ENCODE measurements at regions not wholly inside any gene's neighbourhood (a gene's known extent, or its start where the extent isn't known, plus 50 kb on each side); places are given as distances from the start of the nearest gene placed in this dataset.
"Not testable (repeated sequence)": the region's sequence is repeated elsewhere in the genome, so short reads cannot be mapped to it uniquely, and the experiment has no call there.

- DNase-seq (ENCODE audit: low read depth) = peak; percentile 13
These were observed 149.1 kb upstream of the TRPM3 start for GRCh38 chr9:71270554-71270953.

DNA sequence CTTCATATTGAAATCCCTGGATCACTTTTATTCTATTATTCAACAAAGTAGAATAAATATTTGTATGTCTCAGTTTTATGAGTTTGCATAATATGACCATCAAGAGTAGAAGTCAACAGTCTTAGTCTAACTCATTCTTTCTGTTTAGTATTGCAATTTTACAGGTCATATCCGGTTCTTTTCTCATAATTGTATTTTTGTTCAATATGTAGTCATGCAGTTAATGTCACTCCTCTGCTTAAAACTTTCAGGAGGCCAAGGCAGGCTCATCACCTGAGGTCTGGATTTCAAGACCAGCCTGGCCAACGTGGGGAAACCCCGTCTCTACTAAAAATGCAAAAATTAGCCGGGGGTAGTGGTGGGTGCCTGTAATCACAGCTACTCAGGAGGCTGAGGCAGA, 148.4 kb upstream of the TRPM3 start:
- no peak for DNase-seq (ENCODE audit: low read depth)

- DNase-seq (ENCODE audit: low read depth) = no peak
These were observed 147.6 kb upstream of the TRPM3 start for GRCh38 chr9:71268871-71269635.

DNA sequence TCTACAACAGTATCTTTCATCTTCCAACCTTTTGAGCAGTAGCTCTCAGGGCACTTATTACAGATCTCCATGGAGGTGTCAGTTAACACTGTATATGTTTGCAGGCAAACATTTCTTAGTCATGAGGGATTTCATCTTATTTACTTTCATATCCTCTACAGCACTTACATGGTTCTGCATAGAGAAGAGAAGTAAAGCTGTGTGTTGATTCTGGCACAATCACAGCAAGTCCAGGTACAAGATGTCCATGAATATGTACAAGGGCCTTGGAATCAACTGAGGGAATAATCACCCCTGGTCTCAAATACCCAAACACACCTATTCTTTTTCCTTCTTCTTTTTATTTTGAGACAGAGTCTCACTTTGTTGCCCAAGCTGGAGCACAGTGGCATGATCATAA, 142.0 kb upstream of the TRPM3 start:
- no peak for DNase-seq (ENCODE audit: low read depth)

GRCh38 chr9:71260419-71260818, 139.0 kb upstream of the TRPM3 start:
- DNase-seq (ENCODE audit: low read depth) = not testable (repeated sequence)

- DNase-seq (ENCODE audit: low read depth) = no peak
These were observed 133.3 kb upstream of the TRPM3 start for GRCh38 chr9:71254592-71255277.

GRCh38 chr9:71253011-71253410, 131.6 kb upstream of the TRPM3 start:
- peak; percentile 63 for DNase-seq (ENCODE audit: low read depth)

GRCh38 chr9:71250581-71250980, 129.2 kb upstream of the TRPM3 start:
- no peak for DNase-seq (ENCODE audit: low read depth)

DNA sequence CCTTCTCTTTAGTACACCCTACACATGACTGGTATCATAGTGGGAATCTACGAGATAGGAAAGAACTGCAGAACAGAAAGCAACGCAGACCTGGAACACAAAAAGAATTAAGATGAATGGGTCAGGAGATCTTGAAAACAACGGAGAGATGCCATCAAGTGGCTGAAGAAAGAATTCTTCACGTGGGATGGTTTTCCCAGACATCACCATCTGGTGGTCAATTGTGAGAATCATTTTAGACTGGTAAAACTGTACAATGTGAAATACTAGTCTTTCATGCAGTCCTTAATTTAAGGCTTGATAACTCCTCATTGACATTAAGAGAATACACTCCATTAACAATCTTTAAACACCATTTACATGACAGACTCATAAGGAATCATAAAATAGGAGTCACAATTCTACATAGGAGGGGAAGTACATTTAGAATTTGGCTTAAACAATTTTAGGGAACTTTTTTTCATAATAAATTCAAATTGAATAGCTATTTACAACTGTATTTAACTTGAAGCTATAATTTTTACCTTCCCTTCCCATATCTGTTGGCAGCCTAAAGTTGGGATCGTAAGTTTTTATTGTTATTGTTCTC, 128.4 kb upstream of the TRPM3 start:
- DNase-seq (ENCODE audit: low read depth) = peak; percentile 49

GRCh38 chr9:71245651-71246050, 124.2 kb upstream of the TRPM3 start:
- no peak for DNase-seq (ENCODE audit: low read depth)

GRCh38 chr9:71243951-71244350, 122.5 kb upstream of the TRPM3 start:
- DNase-seq (ENCODE audit: low read depth) = no peak

DNA sequence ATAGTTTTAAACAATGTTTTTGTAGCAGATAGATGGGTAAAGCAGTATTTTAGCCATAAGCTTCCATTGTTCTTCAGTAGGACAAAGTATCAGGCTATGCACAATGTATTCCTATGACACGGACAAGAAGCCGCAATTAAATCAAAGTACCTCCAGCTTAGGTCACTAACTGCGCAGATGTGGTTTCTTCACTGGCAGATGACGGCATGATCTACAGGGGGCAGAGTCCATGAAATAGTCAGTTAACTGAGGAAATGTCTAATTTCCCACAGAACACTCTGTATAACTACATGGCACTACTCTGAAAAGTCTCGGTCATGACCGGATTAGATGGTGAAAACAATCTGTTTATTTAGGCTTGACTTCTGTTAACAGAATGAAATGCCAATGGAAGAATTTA, 120.7 kb upstream of the TRPM3 start:
- DNase-seq (ENCODE audit: low read depth) = no peak

DNA sequence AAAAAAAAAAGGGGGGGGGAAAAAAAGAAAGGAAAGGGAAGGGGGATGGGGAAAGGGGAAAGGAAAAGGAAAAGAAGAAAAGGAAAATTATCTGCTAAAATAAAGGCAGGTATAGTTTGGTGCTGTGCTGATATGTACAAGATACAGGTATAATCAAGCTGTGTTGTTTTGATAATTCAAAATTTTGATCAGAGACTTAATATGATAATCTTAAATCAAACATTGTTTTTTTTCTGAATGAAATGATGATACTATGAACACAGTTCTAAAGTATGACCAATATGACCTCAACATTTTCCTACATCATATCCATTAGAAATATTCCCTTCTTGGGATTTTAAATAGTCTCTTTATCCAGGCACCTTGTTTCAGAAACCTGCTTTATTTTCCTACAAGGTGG, 115.6 kb upstream of the TRPM3 start:
- DNase-seq (ENCODE audit: low read depth) = no peak

DNA sequence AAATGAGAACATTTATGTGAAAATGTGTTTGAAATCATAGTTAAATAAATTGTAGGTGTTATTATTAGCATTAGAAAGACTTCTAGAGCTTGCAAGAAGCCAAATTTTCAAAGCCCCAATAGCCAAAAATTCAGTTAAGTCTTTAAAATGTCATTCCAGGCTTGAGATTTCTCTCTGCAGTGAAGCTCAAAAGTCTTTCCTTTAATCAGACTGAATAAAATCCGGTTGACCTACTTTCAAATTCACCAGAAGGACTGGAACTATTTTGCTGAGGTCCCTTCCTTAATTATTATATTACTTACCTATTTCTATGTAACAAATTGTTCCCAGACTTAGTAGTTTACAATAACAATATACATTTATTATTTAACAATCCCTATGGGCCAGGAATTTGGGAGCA, 112.2 kb upstream of the TRPM3 start:
- no peak for DNase-seq (ENCODE audit: low read depth)

- DNase-seq (ENCODE audit: low read depth) = no peak
These were observed 102.6 kb upstream of the TRPM3 start for GRCh38 chr9:71223953-71224538.

- DNase-seq (ENCODE audit: low read depth) = peak; percentile 36
These were observed 97.4 kb upstream of the TRPM3 start for GRCh38 chr9:71218774-71219173.

GRCh38 chr9:71213633-71214032, 92.2 kb upstream of the TRPM3 start:
- DNase-seq (ENCODE audit: low read depth) = no peak

GRCh38 chr9:71210326-71210725, 88.9 kb upstream of the TRPM3 start:
- DNase-seq (ENCODE audit: low read depth) = no peak

- no peak for DNase-seq (ENCODE audit: low read depth)
These were observed 88.5 kb upstream of the TRPM3 start for GRCh38 chr9:71209890-71210289.

DNA sequence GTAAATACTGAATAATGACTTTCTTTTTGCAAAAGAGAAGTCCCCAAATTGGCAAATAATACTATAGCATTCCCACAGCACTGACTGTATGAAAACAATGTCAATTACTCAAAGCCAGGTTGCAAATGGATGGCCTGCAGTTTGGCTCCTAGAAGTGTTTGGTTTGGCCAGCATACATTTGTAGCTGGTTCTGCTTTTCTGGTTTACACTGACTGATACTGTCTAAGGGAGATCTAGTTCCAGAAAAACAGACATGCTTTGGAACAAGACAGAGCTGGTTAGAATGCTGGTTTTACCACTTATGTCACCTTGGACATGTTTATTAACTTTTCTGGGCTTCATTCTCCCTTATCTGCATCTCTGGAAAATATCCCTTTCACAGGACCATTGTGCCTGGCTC, 81.5 kb upstream of the TRPM3 start:
- DNase-seq (ENCODE audit: low read depth) = no peak

DNA sequence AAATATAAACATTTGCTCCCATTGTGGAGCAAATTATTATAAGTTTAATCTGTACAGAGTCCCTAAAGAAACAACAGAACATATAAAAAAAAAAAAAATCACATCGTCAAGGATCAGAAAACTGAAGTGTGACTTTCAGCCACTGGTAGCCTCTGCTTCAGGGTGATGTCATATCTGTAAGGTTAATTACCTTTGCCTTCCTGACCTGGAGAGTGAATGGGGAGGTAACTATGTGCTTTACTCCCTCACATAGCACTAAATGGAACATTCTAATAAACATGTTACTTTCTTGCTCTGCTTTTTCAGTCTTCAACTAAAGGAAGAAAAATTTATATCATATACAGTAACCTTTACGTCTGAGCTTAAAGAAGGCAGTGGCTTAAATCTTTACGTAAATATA, 70.3 kb upstream of the TRPM3 start:
- DNase-seq (ENCODE audit: low read depth) = no peak

GRCh38 chr9:71183251-71183650, 61.8 kb upstream of the TRPM3 start:
- DNase-seq (ENCODE audit: low read depth) = no peak

- no peak for DNase-seq (ENCODE audit: low read depth)
These were observed 57.8 kb upstream of the TRPM3 start for GRCh38 chr9:71179183-71179582.
